Testis (tissue), 2 donors: ENCODE measurements at regions not wholly inside any gene's neighbourhood (a gene's known extent, or its start where the extent isn't known, plus 50 kb on each side); places are given as distances from the start of the nearest gene placed in this dataset.

Source experiments
- CTCF ChIP-seq, 3 experiments: fragments of 450-650 bp in 2 of 3; fragments of 200-600 bp in 1 of 3; sonication (generic) in 1 of 3; IDR thresholded peaks; one replicate each; pipeline ENCODE4 v1.5.1; 2016 to 2019; ENCODE audit warnings: antibody characterized with exemption in 3 of 3, mild to moderate bottlenecking in 2 of 3, moderate library complexity in 1 of 3
- POLR2A ChIP-seq: fragments of 450-650 bp; IDR thresholded peaks from one replicate; pipeline ENCODE4 v1.6.1; 2017; ENCODE audit warnings: antibody characterized with exemption, mild to moderate bottlenecking, moderate library complexity

GRCh38 chr2:228646061-228646460 is 464.6 kb upstream of the SPHKAP start:
- TF ChIP-seq CTCF (IDR thresholded peaks at IDR 0.05) (no peak), POLR2A (no peak)
